ENCODE measurements at regions not wholly inside any gene's neighbourhood (a gene's known extent, or its start where the extent isn't known, plus 50 kb on each side); places are given as distances from the start of the nearest gene placed in this dataset.

DNA sequence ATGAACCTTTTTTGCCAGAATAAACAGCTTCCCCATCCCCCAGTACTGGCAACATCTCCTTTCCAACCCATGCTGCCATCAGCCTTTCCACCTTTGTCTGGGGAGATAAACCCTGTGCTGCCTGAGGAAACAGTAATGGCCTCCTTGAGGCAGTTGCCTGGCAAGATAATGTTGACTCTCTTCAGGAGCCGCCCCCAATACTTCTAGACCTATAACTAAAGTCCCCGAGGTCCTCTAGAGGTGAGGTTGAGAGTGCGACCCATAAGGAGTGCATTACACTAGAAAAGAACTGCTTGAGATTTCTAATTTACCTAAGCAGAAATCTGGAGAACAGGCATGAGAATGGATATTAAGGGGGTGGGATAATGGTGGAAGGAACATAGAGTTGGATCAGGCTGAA, 963.2 kb upstream of the PCDH7 start:
- TF ChIP-seq YY1 (IDR thresholded peaks at IDR 0.05; ENCODE audit: insufficient read depth, insufficient read length) (no peak), SUZ12 (IDR thresholded peaks at IDR 0.05; ENCODE audit: extremely low read depth, insufficient read depth, insufficient read length) (no peak), ZNF274 (IDR thresholded peaks at IDR 0.05; ENCODE audit: low read depth, low read length) (no peak)
